ENCODE measurements at regions not wholly inside any gene's neighbourhood (a gene's known extent, or its start where the extent isn't known, plus 50 kb on each side); places are given as distances from the start of the nearest gene placed in this dataset.

- DNase-seq = no peak
These were observed 346.1 kb downstream of the DIRAS2 start for GRCh38 chr9:90296539-90296938.

- DNase-seq = no peak
These were observed 342.7 kb downstream of the DIRAS2 start for GRCh38 chr9:90299968-90300367.

- DNase-seq = no peak
These were observed 341.9 kb downstream of the DIRAS2 start for GRCh38 chr9:90300611-90301276.

- no peak for DNase-seq
These were observed 341.4 kb downstream of the DIRAS2 start for GRCh38 chr9:90301277-90301653.

GRCh38 chr9:90303655-90304054 lies 339.0 kb downstream of the DIRAS2 start:
- no peak for DNase-seq

- no peak for DNase-seq
These were observed 336.5 kb downstream of the DIRAS2 start for GRCh38 chr9:90306158-90306557.

GRCh38 chr9:90307167-90307833 lies 335.3 kb downstream of the DIRAS2 start:
- DNase-seq = peak; percentile 59

- no peak for DNase-seq
These were observed 334.7 kb downstream of the DIRAS2 start for GRCh38 chr9:90307891-90308290.

- no peak for DNase-seq
These were observed 333.9 kb downstream of the DIRAS2 start for GRCh38 chr9:90308691-90309090.

GRCh38 chr9:90309809-90310520 lies 332.7 kb downstream of the DIRAS2 start:
- DNase-seq = no peak

GRCh38 chr9:90310521-90310876 lies 332.1 kb downstream of the DIRAS2 start:
- no peak for DNase-seq

- DNase-seq = no peak
These were observed 330.8 kb downstream of the DIRAS2 start for GRCh38 chr9:90311811-90312210.

GRCh38 chr9:90322296-90322695 lies 320.3 kb downstream of the DIRAS2 start:
- DNase-seq = no peak

GRCh38 chr9:90325913-90326653 lies 316.5 kb downstream of the DIRAS2 start:
- no peak for DNase-seq

- DNase-seq = no peak
These were observed 312.4 kb downstream of the DIRAS2 start for GRCh38 chr9:90330231-90330630.

- no peak for DNase-seq
These were observed 310.6 kb downstream of the DIRAS2 start for GRCh38 chr9:90331826-90332575.

GRCh38 chr9:90333226-90333625 lies 309.4 kb downstream of the DIRAS2 start:
- DNase-seq = no peak

- no peak for DNase-seq
These were observed 302.2 kb downstream of the DIRAS2 start for GRCh38 chr9:90340421-90340820.

- DNase-seq = no peak
These were observed 300.0 kb downstream of the DIRAS2 start for GRCh38 chr9:90342607-90343006.

- DNase-seq = no peak
These were observed 299.3 kb downstream of the DIRAS2 start for GRCh38 chr9:90343366-90343765.

GRCh38 chr9:90343991-90344390 lies 298.6 kb downstream of the DIRAS2 start:
- DNase-seq = no peak

GRCh38 chr9:90365666-90366065 lies 277.0 kb downstream of the DIRAS2 start:
- DNase-seq = no peak

GRCh38 chr9:90368241-90368640 lies 274.4 kb downstream of the DIRAS2 start:
- no peak for DNase-seq
